Mucosa of gallbladder (tissue), 1 donor: ENCODE measurements at regions not wholly inside any gene's neighbourhood (a gene's known extent, or its start where the extent isn't known, plus 50 kb on each side); places are given as distances from the start of the nearest gene placed in this dataset.

ENCODE experiments used
- DNase-seq: peaks from one replicate; pipeline ENCODE4 v3.0.0-alpha.2; 2020; ENCODE audit warnings: low spot score
- donor health status: DM: no; HTN: no; CAD: no.

- no peak for DNase-seq
Measured at GRCh38 chr9:109912726-109913460, 132.9 kb downstream of the PALM2AKAP2 start.

- no peak for DNase-seq
Measured at GRCh38 chr9:109913461-109913810, 133.4 kb downstream of the PALM2AKAP2 start.

- no peak for DNase-seq
Measured at GRCh38 chr9:109914280-109915027, 134.5 kb downstream of the PALM2AKAP2 start.

GRCh38 chr9:109916316-109916715, 136.3 kb downstream of the PALM2AKAP2 start:
- DNase-seq = no peak

- DNase-seq = no peak
Measured at GRCh38 chr9:109918339-109919163, 138.6 kb downstream of the PALM2AKAP2 start.

DNA sequence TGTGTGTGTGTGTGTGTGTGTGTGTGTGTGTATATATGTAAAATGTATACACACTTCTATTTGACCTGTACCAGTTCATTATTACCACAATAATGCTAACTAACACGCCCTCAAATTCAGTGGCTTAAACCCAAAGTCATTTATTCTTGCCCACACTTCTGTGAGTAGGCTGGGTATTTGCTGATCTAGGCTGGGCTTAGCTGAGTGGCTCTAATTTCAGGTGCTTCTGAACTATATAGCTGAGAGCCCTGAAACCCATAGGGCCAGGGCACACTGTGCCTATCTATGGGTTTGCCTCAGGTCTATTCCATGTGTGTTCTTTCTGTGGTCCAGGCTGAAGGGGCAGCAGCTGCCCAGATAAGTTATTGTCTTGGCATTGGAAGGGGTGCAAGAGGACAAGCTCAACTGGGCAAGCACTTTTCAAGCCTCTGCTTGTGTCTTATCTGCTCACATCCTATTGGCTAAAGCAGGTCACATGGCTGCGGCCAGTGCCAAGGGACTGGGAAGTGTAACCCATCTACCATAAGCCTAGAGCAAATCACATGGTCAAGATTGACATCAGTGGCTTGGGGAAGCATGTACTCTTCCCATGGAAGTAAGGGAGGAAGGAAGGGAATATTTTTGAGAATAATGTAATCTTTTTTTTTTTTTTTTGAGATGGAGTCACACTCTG, 139.9 kb downstream of the PALM2AKAP2 start:
- no peak for DNase-seq

DNA sequence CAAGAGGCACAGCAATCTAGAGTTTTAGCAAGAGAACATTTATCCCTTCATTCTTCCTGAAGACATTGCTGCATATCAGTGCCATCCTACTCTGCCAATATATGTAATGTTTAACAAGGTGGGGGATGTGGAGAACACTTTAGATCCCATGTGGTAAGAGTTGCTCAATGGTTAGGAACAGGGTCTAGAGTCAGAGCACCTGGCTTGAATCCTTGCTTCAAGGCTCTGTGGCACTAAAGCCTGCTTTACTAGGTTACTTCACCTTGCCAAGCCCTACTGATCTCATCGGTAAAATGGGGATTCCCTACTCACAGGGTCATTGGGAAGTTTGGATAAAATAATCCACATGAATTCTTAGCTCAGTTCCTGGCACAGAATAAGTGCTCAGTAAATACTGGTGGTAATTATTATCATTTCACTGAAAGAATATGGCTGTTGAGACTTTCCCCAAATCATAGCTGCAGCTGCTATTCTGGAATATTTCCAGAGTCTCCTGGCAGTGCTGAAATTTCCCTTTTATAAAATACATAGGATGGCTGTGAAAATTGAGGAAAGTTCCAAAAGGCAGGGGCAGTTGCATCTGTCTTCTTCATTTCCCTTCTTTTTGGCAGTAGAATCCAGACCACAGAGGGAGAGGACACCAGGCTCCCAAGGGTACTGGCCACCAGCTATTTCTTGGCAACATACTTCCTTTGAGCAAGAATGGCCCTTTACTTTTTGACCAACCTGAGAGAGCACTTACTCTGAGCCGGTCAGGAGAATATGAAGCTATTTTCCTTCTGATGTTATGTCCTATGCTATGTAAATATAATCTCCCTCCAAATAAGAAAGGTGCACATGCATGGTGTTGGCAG, 142.8 kb downstream of the PALM2AKAP2 start:
- DNase-seq = no peak

DNA sequence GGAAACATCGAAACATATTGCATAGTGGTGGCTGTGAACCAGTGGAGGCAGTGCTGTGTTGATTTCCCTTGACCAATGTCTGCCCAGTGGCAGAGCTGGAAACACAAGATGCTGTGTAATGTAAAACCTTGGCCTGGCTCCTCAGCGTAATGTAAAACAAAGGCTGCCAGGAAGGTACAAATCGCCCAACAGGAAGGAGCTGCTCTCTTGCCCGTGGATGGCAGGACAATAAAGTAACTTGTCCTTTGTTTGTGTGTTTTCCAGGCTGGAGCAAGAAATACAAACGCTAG, 143.4 kb downstream of the PALM2AKAP2 start:
- DNase-seq = no peak

- no peak for DNase-seq
Measured at GRCh38 chr9:109923806-109924205, 143.8 kb downstream of the PALM2AKAP2 start.

GRCh38 chr9:109925799-109926198, 145.8 kb downstream of the PALM2AKAP2 start:
- no peak for DNase-seq

DNA sequence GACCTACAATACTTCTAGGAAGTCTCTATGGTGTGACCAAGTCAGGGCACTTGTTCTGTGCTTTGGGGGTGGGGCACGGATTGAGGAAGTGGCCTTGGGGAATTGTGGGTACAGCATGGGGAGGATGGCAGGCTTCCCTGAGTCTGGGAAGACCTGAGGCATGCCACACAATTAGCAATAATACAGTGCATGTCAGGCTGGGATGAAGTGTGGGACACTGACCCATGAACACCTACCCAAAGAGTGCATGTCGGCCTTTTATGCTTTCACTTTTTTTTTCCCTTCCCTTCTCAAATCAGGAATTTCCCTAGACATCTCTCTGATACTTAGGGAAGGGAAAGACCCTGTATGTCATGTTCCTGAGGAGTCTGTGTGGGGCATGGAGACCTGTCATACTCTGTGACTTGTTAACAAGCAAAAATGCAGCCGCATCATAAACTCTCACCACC, 146.4 kb downstream of the PALM2AKAP2 start:
- no peak for DNase-seq

DNA sequence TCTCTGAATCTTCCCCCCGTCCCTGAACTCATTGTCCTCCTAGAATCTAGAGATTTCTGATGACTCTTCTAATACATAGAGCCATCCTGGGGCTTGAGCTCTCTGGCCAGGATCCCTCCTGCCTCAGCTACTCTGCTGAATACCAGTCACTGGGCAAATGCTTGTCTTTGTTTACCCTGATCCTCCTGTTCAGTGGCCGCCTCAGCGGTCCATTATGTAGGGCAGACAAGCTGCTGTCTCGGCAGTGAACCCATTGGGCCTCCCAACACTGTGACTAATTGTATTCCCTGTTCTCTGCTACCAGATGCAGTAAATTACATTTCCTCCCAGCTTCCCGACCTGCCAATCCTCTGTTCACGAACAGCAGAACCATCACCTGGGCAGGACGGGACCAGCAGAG, 151.6 kb downstream of the PALM2AKAP2 start:
- no peak for DNase-seq

DNA sequence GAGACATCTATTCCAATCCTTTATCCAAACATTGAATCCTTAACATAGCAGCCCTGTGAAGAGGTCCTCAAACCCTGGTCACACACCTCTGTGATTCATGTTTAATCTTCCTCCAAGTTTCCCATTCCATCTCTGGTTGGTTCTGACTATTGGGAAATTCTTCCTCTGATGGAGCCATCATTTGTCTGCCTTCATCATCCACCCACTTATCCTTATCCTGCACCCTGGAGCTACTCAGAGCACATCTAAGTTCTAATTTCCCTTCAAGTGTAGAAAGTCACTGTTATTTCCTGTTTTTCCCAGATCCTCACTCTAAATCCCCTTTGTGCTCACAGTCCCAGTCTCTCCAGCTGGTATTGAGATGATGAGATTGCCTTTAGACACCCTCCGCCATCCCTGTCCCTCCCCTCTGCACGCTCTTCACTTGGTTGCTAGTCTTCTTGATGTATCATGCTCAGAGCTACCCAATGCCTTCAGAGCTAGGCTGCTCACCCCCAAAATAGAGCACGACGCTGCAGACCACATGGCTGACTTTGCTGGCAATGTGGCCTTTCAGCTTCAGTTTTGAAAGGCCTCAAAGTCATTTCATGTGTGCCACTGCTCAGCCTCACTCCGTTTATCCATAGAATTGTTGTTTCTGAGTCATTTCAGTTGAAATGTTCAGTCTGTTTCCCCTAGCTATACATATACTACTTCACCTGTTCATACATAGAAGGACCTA, 154.3 kb downstream of the PALM2AKAP2 start:
- no peak for DNase-seq

DNA sequence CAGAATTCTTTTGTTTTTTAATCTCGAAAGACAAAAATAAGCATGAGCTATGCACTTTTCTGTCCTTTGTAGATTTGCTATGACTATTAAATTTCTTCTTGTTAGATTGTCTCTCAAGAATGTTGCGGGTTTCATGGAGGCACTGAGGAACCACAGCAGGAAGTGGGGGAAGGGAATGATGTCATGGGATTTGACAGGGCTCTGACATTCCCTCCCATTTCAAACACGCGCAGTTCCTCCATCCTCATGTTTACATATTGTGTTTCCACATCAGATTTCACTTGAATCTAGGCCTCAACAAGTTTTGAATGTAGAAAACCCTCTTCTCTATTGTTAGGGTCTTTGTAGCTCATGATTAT, 154.8 kb downstream of the PALM2AKAP2 start:
- no peak for DNase-seq

DNA sequence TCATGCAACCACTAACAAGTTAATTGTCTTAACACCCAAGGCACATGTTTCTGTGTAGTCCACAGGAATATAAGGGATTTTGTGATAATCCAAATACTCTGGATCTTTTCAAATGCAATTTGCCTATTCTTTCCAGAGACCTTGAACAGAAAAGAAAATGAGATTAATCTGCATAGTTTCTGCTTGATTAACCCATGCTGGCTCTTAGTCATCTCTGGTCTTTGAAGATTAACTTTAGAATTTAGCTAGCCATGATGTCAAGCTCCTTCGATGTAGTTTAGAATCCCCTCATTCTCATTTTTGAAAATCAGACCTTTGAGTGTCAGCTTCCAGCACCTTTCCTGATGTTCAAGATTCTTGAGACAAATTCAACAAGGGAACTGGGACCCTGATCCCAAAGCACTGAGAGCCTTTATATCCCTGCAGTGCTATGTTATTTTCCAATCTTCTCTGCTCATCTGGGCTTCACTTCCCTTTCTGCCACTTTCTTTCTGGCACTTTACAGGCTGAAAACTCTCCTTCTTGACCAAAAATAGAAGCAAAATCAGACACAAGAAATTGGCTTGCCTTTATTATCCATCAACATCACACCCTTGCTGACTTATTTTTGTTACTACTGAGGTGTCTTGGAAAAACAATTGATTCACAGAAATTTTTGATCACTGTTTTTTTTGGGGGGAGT, 155.5 kb downstream of the PALM2AKAP2 start:
- DNase-seq = no peak

DNA sequence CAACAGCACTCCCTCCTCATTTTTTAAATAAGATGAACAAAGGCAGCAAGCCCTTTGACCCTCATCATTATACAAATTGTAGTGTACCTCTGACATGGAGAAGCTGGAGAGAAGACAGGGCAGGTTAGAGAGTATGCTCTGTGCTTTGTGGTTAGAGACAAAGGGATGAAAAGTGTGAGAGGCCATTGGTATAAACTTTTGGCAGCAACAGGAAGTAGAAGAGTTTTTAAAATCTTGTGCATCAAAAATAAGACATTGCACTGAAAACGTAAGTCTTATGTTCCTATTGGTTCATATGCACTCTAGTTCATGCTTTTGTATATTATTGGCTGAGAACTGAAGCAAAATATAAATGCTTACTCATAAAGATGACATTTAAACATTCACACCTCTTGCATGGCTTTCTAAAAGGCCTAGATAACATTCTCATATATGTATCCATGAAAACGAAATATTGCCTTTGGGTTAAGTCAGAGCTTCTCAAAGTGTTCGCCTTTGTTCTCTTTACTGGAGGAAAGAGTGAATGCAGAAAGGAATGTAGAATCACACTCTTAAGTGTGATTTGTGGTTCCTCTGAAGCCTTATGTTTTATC, 158.0 kb downstream of the PALM2AKAP2 start:
- no peak for DNase-seq

DNA sequence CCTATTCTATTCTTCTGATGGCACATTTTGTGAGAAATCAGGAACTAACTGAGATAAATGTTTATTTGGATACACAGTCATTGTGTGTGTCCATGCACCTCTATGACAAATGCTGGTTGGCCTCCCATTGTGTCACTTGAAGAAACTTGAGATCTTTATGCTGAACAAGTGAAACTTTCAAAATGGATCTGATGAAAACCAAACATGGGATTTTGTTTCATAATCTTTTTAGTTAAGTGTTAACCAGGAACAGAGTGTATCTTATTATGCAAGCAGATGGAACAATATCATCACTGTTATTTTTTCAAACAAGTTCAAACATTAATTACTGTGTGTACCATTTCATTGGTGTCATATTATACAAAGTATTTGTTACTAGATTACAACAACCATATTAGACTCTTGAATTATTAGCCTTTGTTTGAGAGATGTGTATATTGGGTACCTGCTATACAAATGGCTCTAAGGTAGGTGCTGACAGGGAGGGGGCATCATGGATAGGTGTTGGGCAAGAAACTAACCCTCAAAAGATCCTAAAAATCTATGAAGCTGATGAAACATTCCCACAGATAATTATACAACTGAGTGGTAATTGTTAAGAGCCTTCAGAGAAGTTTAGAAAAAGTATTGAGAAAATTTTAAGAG, 159.8 kb downstream of the PALM2AKAP2 start:
- no peak for DNase-seq

- no peak for DNase-seq
Measured at GRCh38 chr9:109940561-109940960, 160.6 kb downstream of the PALM2AKAP2 start.

- DNase-seq = no peak
Measured at GRCh38 chr9:109941771-109942170, 161.8 kb downstream of the PALM2AKAP2 start.
